ENCODE measurements at regions not wholly inside any gene's neighbourhood (a gene's known extent, or its start where the extent isn't known, plus 50 kb on each side); places are given as distances from the start of the nearest gene placed in this dataset.

GRCh38 chr7:17244786-17245185, 53.7 kb upstream of the AHR start:
- SMC1A ChIA-PET (ENCODE audit: uncharacterized antibody, unreplicated experiment): no interaction called here
- FAIRE-seq (no peak), ATAC-seq (no peak), DNase-seq (ENCODE audit: low read depth, low spot score) (no peak)
- intact Hi-C loops (cut with micrococcal nuclease; ENCODE audit: unreplicated experiment): no loop called here
- Histone ChIP-seq H3K9me3 (replicated peaks; ENCODE audit: control insufficient read depth, insufficient read depth, low read length) (no peaks in the 10 kb centered on the region), H3K4me2 (ENCODE audit: control insufficient read depth, insufficient read depth) (no peak overlapping the region), H4K20me1 (ENCODE audit: control insufficient read depth, insufficient read depth) (no peaks in the 10 kb centered on the region), H3K27me3 (replicated peaks in 1 of 2; ENCODE audit: control insufficient read depth in 2 of 2, insufficient read depth in 2 of 2, low read length in 1 of 2) (no peaks in the 10 kb centered on the region), H3K27ac (ENCODE audit: control insufficient read depth, insufficient read depth) (no peak overlapping the region), H3K4me3 (no peak overlapping the region), H3K4me1 (ENCODE audit: control insufficient read depth, insufficient read depth, low read length) (no peaks in the 10 kb centered on the region), H3K79me2 (ENCODE audit: control insufficient read depth, insufficient read depth, low read length) (no peaks in the 10 kb centered on the region), H3K36me3 (ENCODE audit: control insufficient read depth in 2 of 2, insufficient read depth in 2 of 2, low read length in 1 of 2) (no peaks in the 10 kb centered on the region), H2AFZ (ENCODE audit: control insufficient read depth, low read depth, low read length) (no peak overlapping the region), H3K9ac (ENCODE audit: control insufficient read depth, insufficient read depth, low read length) (no peak overlapping the region)
- in situ Hi-C loops (cut with MboI): no loop called here
- CTCF ChIA-PET: no interaction called here
- RAD21 ChIA-PET (ENCODE audit: unreplicated experiment): no interaction called here
- WGBS (ENCODE audit: insufficient coverage, insufficient replicate concordance, low lambda C conversion rate, missing lambda C conversion rate): 52% methylated on average over 2 of the region's 2 CpGs
- no TSS peak for BruUV-seq (replicated peaks)
- POLR2A ChIA-PET: no interaction called here
- no peak for TF ChIP-seq NFYA (IDR thresholded peaks at IDR 0.05; ENCODE audit: borderline replicate concordance, low read depth, low read length)
- no peak for TF ChIP-seq EP300 (IDR thresholded peaks at IDR 0.05; ENCODE audit: borderline replicate concordance in 1 of 2, control insufficient read depth in 1 of 2, low read depth in 2 of 2, low read length in 2 of 2)
- no peak for TF ChIP-seq NFIC (IDR thresholded peaks at IDR 0.05; ENCODE audit: low read depth, low read length)
- no peak for TF ChIP-seq ZSCAN29 (IDR thresholded peaks at IDR 0.05)
- no peak for TF ChIP-seq ATF3 (IDR thresholded peaks at IDR 0.05; ENCODE audit: borderline replicate concordance, extremely low read depth, low read depth, low read length)
- no peak for TF ChIP-seq ZBTB11 (CRISPR knock-in tag; IDR thresholded peaks at IDR 0.05)
- TF ChIP-seq RELB (IDR thresholded peaks at IDR 0.05; ENCODE audit: low read depth): no peak
- TF ChIP-seq BCLAF1 (IDR thresholded peaks at IDR 0.05): no peak
- TF ChIP-seq ETV6 (conservative IDR thresholded peaks at IDR 0.05 in 1 of 2, IDR thresholded peaks at IDR 0.05 in 1 of 2; ENCODE audit: borderline replicate concordance in 1 of 2, low read depth in 1 of 2): no peak
- no peak for TF ChIP-seq GABPA (IDR thresholded peaks at IDR 0.05; ENCODE audit: low read depth)
- no peak for TF ChIP-seq CHD4 (IDR thresholded peaks at IDR 0.05)
- TF ChIP-seq POLR2AphosphoS5 (IDR thresholded peaks at IDR 0.05; ENCODE audit: low read length): no peak
- no peak for TF ChIP-seq MTA2 (IDR thresholded peaks at IDR 0.05; ENCODE audit: low read depth)
- TF ChIP-seq NR2F1 (conservative IDR thresholded peaks at IDR 0.05): no peak
- TF ChIP-seq HSF1 (IDR thresholded peaks at IDR 0.05; ENCODE audit: low read depth, low read length): no peak
- no peak for TF ChIP-seq LARP7 (IDR thresholded peaks at IDR 0.05)
